Superior temporal gyrus (tissue), 1 donor: ENCODE measurements at regions not wholly inside any gene's neighbourhood (a gene's known extent, or its start where the extent isn't known, plus 50 kb on each side); places are given as distances from the start of the nearest gene placed in this dataset.

Experiments used
- DNase-seq: peaks from one replicate; pipeline ENCODE4 v3.0.0-alpha.2; 2016; ENCODE audit errors: extremely low spot score

GRCh38 chr2:157934684-157935377, 58.7 kb upstream of the ACVR1 start:
- no peak for DNase-seq

GRCh38 chr2:157933160-157933920, 57.2 kb upstream of the ACVR1 start:
- DNase-seq = no peak

- DNase-seq = no peak
Observed at GRCh38 chr2:157932480-157933159, 56.5 kb upstream of the ACVR1 start.

- no peak for DNase-seq
Observed at GRCh38 chr2:157931542-157931941, 55.4 kb upstream of the ACVR1 start.

GRCh38 chr2:157930728-157931127, 54.6 kb upstream of the ACVR1 start:
- no peak for DNase-seq

GRCh38 chr2:157929871-157930667, 53.9 kb upstream of the ACVR1 start:
- no peak for DNase-seq

GRCh38 chr2:157928372-157928771, 52.2 kb upstream of the ACVR1 start:
- no peak for DNase-seq

GRCh38 chr2:157927155-157927554, 51.0 kb upstream of the ACVR1 start:
- no peak for DNase-seq
